NB4 (cell line): ENCODE measurements at regions not wholly inside any gene's neighbourhood (a gene's known extent, or its start where the extent isn't known, plus 50 kb on each side); places are given as distances from the start of the nearest gene placed in this dataset.

Experiments
- DNase-seq: peaks from one replicate; pipeline ENCODE4 v3.0.0; 2010; ENCODE audit warnings: low read depth
- H3K4me3 ChIP-seq: one replicate; pipeline ENCODE4 v1.5.1; 2011; ENCODE audit warnings: mild to moderate bottlenecking, low read depth, low read length, moderate library complexity
- MYC ChIP-seq: IDR thresholded peaks from 2 replicates; pipeline ENCODE4 v1.6.1; 2011; ENCODE audit warnings: low read depth, low read length
- POLR2A ChIP-seq: IDR thresholded peaks from 2 replicates; pipeline ENCODE4 v1.6.1; 2011; ENCODE audit warnings: mild to moderate bottlenecking; ENCODE audit not compliant: insufficient read length; ENCODE audit errors: extremely low read depth
- TF ChIP-seq, protein P1 (sequence below): IDR thresholded peaks from one replicate; pipeline ENCODE4 v1.5.1; 2012; ENCODE audit warnings: low read depth, low read length
- TF ChIP-seq, protein P2 (sequence below): IDR thresholded peaks from 2 replicates; pipeline ENCODE4 v1.6.1; 2011; ENCODE audit warnings: low read depth, low read length

DNA sequence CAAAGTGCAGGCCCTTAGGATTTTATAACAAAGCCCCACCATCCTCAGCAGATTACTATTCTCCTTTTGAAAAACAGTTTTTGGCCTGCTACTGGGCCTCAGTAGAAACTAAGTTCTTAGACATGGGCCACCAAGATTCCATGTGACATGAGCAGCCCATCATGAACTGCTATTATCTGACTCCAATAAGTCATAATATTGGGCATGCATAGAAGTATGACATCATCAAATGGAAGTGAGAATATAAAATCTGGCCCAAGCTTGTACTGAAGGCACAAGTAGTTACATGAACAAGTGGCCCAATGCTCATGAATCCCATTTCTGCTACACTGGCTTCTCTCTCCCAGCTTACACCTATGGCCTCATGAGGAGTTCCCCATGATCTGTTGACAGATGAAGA, 404.8 kb downstream of the EPHA5 start:
- TF ChIP-seq POLR2A (no peak), MYC (no peak)
- TF ChIP-seq, protein P1, sequence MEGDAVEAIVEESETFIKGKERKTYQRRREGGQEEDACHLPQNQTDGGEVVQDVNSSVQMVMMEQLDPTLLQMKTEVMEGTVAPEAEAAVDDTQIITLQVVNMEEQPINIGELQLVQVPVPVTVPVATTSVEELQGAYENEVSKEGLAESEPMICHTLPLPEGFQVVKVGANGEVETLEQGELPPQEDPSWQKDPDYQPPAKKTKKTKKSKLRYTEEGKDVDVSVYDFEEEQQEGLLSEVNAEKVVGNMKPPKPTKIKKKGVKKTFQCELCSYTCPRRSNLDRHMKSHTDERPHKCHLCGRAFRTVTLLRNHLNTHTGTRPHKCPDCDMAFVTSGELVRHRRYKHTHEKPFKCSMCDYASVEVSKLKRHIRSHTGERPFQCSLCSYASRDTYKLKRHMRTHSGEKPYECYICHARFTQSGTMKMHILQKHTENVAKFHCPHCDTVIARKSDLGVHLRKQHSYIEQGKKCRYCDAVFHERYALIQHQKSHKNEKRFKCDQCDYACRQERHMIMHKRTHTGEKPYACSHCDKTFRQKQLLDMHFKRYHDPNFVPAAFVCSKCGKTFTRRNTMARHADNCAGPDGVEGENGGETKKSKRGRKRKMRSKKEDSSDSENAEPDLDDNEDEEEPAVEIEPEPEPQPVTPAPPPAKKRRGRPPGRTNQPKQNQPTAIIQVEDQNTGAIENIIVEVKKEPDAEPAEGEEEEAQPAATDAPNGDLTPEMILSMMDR = no peak
- TF ChIP-seq, protein P2, sequence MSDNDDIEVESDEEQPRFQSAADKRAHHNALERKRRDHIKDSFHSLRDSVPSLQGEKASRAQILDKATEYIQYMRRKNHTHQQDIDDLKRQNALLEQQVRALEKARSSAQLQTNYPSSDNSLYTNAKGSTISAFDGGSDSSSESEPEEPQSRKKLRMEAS = no peak

DNA sequence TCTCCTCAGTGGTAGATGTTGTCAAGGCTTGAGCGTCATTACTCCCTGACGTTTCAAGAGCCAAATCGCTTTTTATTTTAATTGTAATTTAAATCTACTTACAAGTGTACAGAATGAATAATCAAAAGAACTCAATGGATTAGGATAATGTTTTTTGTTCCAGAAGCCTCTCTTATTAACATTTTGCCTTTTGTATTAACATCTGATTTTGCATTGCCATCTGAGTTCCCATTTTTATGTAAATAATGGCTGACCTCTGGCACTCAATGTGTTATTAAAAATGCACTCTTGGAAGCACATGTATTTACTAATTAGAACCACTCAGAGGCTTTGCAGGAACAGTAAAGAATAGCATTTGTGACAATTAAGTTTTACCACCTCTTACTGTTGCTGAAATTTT, 411.0 kb downstream of the EPHA5 start:
- H3K4me3 ChIP-seq = no peak overlapping the region
- TF ChIP-seq, protein P2 = no peak
- TF ChIP-seq, protein P1 = no peak
- TF ChIP-seq MYC (no peak), POLR2A (no peak)

More for the DNA sequence above, 404.8 kb downstream of the EPHA5 start:
- no peak overlapping the region for H3K4me3 ChIP-seq
- DNase-seq = no peak

DNA sequence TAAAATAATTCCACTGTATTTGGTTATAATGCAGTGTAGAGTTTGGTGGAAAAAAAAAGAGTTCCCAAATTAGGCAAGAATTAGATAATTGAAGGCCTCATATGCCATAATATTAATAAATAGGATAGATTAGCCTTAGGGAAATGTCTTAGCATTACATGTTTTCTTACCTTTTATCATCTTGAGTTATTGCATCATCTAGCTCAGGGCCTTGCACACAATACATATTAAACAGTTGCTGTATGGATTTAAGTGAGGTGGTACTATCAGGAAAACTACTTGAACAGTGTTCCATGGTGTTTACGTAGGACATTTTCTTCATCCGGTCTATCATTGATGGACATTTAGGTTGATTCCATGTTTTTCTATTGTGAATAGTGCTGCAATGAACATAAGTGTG, 419.4 kb downstream of the EPHA5 start:
- TF ChIP-seq, protein P2 = no peak
- TF ChIP-seq MYC = no peak
- TF ChIP-seq, protein P1 = no peak
- no peak for TF ChIP-seq POLR2A

More for the DNA sequence above, 411.0 kb downstream of the EPHA5 start:
- no peak for DNase-seq

DNA sequence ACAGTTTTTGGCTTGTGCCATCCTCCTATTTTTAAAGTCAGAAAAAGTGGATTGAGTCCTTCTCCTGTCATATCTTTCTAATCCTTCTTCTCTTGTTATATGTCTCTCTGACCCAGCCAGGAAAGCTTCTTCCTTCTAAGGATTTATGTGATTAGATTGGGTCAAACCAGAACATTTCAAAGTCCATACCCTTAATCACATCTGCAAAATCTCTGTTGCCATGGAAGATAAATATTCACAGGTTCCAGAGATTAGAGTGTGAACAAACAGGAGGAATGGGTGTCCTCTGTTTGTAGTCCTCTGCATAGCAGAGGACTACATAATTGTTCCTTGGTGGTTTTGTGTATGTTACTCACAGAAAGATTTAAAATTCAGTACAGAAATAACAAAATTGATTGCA, 421.2 kb downstream of the EPHA5 start:
- no peak for DNase-seq

More for the DNA sequence above, 419.4 kb downstream of the EPHA5 start:
- no peak for DNase-seq
- H3K4me3 ChIP-seq = no peak overlapping the region

DNA sequence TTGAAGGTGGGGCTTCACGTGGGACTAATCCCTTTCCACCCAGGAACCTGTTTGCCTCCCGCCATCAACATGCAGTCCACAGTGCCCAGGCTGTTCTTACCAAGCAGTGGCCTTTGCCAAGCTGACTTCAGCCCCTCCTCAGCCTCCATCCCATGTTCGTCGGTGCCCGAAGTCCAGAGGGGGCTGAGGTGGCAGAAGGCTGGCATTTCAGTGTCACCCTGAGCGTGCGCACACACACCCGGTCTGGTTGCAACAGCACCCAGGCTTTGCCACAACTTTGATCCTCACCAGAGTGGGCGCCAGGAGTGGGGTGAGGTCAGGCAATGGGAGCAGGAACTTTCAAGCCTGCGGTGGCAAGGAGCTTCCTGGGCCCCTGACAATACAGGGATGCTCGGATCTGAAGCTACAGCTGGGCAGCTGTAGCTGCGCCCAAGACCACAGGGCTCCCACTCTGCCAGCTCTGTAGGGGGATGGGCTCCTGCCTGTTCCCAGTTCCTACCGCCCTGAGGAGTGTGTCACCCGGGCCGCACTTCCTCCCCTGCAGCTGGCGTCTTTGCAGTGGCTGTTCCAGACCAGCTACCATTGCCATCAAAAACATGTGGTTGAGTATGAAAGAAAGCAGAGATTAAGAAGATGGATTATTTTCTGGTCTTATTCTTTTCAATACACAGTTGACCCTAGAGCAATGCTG, 428.0 kb downstream of the EPHA5 start:
- TF ChIP-seq, protein P1 = no peak
- TF ChIP-seq POLR2A (no peak), MYC (no peak)
- H3K4me3 ChIP-seq = no peak overlapping the region
- DNase-seq = no peak

More for the DNA sequence above, 421.2 kb downstream of the EPHA5 start:
- TF ChIP-seq POLR2A (no peak), MYC (no peak)
- TF ChIP-seq, protein P2 = no peak
- TF ChIP-seq, protein P1 = no peak
- no peak overlapping the region for H3K4me3 ChIP-seq
